GM21526 (cell line): ENCODE measurements at regions not wholly inside any gene's neighbourhood (a gene's known extent, or its start where the extent isn't known, plus 50 kb on each side); places are given as distances from the start of the nearest gene placed in this dataset.

ENCODE experiments used
- ATAC-seq: cut with Tn5 transposase; IDR thresholded peaks from one replicate; pipeline ENCODE4 v1.9.1; 2021; ENCODE audit warnings: moderate library complexity; ENCODE audit not compliant: unreplicated experiment, low FRiP score

DNA sequence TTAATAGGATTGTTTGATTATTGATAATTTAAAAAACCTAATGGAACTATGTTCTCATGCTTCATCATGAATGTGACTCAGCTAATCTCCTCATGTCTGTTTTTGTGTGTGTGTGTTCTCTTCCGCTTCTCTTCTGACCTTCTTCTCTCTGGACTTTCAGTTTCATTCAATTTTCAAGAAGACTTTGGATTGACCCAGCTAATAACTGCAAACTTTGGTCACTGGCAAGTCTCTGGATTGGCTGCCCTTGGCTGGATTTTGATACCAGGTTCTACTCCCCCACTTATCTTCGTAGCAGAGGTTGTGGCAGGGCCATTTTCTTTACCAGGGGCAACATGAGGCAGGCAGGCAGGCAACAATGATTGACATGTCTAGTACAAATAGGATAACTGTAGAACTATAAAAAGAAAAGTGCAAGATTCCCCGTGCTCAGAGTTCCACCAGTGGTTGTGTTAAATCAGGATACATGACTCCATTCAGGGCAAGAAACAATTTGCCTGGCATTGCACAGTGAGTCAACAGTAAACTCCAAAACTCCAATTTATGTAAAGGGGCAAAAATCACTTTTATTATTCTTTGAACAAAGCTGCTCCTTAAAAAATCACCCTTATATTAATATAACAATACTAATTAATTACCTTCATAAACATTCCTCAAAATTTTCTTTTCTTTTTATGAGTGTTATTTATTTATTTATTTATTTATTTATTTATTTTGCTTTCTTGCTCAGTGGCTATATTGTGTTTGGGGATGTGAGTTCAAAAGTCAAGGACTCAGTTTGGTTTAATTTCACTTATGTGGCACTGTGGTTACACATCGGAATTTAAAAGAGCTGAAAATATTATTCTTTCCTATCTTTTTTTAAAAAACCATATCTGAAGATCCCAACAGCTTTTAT, 167.6 kb downstream of the RND3 start:
- ATAC-seq = no peak

DNA sequence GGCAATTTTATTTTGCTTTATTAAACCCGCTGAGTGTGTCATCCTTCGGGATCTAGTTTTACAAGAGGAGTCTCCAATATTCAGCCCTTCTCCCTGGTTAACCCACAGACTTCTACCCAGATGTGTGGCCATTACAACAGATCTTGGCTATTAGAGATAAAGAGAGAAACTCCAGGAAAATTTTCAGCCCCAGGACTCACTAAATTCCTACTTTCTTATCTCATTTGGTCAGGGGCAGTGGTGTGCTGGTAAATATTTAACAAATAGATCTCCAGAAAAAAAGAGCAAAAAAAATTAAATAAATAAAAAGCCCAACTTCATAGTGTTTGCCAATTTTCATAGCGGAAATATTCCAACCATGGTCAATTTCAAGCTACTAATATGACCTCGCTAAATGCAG, 168.4 kb downstream of the RND3 start:
- ATAC-seq = no peak

DNA sequence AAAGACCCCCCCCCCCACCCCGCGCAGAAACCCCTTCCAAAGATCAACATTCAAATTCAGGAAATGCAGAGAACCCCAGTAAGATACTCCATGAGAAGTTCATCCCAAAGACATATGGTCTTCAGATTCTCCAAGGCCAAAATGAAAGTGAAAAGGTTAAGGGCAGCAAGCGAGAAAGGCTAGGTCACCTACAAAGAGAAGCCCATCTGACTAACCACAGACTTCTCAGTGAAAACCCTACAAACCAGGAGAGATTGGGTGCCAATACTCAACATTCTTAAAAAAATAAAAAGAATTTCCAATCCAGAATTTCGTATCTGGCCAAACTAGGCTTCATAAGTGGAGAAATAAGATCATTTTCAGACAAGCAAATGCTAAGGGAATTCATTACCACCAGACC, 175.2 kb downstream of the RND3 start:
- ATAC-seq = no peak

DNA sequence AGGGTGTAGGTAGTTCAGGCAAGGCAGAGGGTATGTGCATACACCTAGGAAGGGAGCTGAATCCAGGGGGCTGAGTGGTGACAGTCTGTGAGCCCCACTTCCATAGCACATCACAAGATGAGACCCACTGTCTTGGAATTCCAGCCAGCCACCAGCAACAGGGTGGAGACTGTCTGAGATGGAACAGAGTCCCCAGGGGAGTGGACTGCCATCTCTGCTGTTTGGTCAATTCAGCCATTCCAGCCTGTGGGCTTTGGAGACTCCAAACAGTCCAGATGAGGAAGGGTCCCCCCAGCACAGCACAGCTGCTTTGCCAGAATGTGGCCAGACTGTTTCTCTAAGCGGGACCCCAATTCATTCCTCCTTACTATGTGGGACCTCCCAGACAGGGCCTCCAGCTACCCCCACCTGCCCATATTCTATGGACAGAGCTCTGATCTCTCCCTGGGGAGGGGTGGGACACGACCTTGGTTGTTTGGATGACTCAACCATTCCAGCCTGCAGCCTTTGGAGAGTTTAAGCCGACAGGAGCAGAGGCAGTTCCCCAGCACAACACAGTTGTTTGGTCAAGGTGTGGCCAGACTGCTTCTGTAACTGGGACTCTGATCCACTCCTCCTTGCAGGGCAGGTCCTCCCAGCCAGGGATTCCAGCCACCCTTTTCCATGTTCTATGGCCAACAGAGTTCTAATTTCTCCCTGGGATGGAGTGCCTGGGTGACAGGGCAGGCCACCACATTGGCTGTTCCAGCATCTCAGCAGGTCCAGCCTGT, 178.0 kb downstream of the RND3 start:
- ATAC-seq = no peak

DNA sequence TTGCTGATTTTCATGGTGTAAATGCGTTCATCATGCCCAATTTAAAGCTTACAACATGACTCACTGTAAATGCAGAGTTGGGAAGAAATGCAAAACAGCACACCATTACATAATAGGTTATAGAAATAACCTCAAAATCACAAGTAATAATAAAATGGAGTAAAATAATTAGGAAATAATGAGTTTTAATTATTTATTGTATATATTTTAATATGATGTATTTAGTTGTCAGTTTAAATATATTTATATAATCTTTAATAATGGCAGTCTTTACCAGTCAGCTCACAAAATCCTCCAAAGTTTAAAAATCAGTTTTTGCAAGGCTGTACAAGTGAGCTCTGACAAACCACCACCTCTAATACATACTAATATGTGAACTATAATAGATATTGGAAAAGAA, 180.2 kb downstream of the RND3 start:
- ATAC-seq = no peak

DNA sequence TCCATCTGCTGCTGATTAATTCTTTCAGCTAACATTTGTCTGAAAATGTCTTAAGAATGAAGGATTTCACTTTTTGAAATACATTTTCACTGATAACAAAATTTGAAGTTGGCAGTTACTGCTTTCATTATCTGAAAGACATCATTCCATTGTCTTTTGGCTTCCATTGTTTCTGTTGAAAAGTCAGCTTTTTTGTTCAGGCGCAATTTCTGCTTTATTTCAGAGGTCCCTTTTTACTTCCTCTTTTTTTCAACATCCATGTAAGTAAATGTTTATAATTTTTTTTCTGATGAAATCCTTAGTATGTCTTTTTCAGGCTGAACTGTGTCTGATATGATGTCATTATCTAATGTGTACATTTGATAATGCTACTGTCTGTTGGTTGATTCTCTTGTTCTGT, 184.2 kb downstream of the RND3 start:
- ATAC-seq = no peak

DNA sequence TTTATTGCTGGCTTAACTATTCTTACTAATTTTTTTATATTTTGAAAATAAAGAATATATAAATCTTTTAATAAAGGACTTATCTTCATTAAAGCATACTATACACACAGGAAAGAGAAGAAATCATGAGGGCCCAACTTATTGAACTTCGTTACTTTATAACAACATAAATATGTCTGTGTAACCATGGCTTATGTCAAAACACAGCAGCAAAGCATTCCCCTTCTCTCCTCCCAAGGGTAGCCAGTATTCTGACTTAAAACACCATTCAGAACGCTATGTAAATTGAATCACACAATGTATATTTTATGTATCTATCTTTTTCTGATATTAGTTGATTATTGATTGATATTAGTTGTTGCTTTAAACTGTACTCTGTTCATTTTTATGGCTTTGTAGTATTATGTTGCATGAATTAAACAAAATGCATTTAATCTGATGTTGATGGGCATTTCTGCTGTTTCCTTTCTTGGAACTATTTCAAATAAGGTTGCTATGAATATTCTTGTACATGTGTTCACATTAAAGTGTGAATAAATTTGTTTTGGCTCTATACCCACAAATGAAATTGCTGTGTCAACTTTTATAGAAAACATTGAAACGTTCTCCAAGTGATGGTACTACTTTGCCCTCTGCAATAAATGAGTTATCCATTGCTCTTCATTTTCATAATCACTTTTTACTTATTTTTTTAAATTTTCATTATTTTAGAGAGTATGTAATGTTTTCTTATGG, 188.7 kb downstream of the RND3 start:
- no peak for ATAC-seq

DNA sequence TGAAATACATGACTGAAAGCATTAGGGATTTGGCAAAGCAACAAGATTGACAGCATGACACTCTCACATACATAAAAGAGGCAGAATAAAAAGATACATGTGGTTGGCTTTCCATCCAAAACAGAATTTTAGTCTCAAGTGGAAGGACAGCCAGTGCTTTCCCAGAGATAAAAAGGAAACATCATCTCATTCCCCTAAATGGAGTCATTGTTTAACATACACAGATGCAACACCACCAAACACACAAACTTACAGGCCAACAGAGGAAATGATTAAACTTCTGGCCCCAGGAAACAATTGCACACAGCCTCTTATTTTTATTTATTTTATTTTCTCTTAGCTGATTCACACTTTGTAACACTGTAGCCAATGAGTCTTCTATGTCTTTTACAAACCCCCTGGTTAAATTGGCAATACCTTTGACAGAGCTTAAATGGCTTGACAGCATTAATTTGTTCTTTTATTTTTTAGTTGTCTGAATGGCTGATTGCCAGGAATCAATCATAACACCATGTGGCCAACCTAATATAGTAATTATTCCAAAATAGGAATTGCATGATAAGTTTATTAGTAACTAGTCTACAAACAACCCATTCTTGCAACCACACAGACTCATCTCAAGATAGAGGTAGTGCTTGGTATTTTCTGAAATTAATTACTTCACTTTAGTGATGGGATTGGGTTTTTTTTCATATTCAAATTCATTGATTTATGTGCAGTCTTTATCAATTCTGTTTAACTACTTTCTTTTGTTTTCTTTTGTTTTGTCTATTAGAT, 190.5 kb downstream of the RND3 start:
- no peak for ATAC-seq

DNA sequence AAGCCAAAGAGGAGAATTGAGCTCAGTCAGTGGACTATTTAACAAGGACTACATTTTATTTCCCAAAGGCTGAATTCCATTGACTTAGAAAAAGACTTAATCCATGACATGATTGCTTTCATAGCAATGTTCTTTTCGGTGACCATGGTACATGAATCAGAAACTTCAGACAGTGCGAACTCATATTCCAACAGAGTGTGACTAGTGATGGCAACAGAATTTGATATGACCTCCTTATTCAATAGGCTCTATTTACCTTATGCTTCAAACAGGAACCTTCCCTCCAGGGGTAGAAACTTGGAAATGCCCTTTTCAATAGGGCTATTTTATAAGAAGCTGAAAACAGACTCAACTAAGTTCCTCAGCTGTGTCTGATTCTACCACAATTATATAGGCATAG, 191.9 kb downstream of the RND3 start:
- no peak for ATAC-seq

DNA sequence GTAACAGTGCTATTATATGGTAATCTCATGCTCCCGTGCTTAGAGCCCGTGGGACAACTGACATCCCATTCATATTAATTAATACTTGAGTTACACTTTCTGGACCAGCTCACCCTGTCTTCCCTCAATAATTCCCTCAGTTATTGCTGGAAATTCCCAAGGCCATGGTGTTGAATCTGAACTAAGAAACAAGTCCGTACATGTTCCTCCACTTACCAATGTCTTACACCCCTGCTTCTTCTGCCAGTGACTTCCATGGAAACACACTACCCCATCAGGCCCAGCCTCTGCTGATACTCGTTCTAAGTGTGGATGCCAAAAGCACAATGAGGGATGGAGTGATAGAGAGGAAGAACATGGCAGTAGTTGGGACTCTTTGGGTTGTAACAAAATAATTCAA, 193.7 kb downstream of the RND3 start:
- ATAC-seq = no peak

DNA sequence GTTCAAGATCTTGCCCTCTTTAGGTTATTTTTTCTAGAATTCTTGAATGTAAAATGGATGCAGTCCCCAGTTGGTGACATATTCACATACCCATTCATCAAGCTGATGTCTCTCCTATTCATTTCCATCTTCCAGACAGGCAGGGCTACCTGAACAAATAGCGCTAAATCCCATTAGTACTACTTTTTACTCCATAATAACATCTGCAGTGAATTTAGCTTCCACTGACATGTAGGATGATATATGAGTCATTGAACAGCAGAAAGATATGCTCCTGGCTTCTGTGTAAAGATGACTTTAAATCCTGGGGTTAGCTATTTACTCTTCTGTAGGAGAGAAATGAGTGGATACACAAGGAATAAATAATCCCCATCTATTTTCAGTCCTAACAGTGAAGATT, 194.7 kb downstream of the RND3 start:
- no peak for ATAC-seq

DNA sequence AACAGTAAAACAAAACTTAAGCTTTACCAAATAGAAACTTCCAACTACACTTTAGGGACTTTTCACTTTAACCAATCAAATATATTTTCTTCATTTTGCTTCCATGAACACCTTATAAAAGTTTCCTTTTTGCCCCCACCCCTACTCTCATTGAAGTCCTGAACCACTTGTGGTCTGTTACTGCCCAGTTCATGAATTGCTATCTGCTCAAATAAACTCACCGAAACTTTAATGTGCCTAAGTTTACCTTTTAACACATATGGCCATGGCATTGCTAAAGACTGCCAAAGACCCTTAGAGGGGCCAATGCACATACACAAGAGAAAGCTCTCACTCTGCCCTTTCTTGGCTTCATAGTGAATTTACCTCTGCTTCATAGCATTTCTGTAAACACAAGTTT, 195.3 kb downstream of the RND3 start:
- no peak for ATAC-seq

DNA sequence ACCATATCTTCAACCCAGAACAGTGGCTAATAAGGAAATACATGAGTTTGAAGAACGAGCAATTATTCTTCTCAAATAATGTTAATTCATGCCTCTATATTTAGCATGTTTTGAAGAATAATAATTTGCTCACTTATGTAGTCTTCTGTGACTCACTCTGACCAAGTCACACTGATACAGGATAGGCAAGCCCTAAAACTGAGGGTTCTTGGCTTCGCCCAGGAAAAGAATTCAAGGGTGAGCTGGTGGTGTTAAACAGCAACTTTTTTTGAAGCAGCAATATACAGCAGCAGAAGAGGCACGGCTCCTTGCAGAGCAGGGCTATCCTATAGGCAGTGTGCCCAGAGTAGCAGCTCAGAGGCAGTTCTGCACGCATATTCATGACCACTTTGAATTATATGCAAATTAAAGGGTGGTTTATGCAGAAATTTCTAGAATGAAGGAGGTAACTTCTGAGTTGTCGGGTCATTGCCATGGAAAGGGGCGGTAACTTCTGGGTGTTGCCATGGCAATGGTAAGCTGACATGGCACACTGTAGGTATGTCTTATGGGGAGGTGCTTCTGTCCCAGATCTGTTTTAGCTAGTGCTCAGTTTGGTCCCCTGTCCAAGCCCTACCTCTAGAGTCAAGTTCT, 200.6 kb downstream of the RND3 start:
- no peak for ATAC-seq

DNA sequence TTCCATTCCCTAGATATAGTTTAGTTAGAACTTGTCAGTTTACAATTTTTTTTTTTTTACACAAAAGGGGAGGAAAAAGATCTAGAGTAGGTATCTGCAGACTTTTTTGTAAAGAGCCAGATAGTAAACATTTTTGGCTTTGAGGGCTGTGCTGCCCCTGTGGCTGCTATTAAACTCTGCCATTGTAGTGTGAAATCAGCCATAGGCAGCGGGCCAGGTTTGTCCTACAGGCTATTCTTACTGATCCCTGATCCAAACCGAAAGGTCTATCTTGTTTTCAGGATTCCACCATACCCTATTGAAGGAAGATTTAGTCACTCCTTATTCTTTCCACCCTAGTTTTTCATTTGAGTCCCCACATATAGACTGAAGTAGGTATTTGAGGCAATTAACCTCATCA, 203.4 kb downstream of the RND3 start:
- no peak for ATAC-seq

DNA sequence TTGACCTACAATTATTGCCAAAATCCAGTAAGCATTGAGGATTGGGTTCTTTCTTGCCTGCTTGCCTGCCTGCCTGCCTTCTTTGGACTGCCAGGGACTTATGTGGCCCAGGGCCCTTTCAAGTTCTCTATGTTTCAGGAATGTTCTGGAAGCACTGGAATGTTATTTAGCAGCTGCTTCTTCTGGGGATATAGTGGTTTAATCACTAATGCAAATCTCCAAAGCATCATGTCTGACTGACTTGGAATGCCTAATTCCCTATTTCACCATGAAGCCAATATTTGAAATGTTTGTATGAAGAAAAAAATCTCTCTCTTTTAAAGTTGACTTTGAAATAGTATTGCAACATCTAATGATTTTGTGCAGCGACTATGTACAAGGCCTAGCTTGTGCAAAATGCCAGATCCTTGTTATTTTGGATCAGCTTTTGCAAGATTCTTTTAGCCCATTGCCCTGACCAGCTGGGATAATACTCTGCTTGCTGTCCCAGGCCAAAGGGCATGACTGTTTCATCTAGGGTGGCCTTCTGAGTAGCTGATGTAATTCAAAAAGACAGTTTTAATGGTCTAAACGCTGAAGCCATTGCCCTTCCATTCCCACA, 204.6 kb downstream of the RND3 start:
- no peak for ATAC-seq

DNA sequence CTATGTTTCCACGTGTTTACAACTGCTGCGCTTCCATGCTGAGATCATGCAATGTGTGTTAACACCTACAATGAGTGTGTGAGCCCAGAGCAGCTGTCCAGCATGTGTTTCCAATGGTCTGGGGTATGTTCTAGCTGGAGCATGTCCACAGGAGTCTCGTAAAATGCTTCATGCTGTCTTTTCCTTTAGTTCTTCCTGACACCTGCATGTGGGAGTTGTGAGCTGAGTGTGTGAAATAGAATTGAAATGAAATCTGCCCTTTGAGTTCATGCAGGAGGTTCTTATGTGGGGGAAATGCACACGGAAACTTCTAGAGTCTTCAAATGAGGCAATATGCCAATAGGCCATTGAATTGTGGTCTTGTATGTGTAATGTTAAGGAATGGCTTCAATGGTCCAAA, 205.1 kb downstream of the RND3 start:
- ATAC-seq = no peak

DNA sequence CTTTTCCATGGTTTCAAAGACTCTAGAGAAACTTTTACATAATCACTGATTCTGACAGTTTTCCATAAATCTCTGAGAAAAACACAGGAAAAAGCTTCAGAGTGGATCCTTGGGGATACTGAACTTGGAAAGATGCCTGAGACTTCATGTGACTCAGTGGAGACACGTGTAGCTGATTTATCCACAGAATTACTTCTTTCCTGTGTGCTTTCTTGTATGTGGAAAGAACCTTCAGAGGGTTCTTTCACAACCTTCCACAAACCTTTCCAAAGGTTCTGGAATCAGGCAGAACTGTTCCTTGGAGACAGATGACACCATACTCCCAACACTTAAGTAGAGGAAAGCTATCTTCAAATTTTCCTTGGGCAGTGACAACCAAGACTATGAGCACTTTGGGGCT, 207.2 kb downstream of the RND3 start:
- no peak for ATAC-seq

DNA sequence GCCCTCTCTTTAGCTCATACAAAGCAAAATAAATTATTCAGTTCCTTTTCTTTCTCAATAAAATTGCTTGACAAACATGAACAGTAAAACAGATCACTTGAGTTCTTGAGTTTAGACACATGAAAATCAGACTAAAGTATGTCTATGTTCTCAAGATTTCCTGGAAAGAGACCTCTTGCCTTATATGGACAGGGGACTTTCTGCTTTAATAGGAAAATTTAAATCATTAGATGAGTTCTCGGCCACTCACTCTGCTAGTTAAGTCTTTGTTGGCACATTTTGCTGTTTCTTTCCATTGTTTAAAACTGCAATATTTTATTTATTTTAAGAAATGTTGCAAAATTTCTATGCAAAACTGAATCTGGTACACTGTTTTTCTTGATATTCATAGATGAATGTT, 207.8 kb downstream of the RND3 start:
- ATAC-seq = no peak

DNA sequence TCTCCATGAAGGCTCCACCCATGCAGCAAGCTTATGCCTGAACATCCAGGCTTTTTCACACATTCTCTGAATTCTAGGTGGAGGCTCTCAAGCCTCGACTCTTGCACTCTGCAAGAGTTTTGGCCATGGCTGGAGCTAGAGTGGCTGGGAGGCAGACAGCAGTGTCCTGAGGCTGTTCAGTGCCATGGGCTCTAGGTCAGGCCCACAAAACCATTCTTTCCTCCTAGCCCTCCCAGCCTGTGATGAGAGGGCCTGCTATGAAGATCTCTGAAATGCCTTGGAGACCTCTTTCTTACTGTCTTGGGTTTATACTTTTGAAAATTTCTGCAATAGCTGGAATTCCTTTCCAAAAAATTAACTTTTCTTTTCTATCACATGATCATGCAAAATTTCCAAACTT, 210.7 kb downstream of the RND3 start:
- ATAC-seq = no peak

DNA sequence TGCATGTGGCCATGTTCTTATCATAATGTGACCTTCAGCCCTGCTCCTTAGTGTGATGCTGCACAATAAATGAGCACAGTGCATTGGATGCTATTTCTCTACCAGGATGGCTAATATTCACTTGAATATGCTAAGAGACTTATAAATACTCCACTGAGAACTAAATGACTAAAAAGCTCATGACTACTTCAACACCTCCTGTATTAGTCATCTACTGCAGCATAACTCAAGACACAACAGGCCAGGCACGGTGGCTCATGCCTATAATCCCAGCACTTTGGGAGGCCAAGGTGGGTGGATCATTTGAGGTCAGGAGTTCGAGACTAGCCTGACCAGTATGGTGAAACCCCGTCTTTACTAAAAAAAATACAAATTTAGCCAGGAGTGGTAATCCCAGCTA, 213.4 kb downstream of the RND3 start:
- no peak for ATAC-seq
